NCI-H1048 (cell line): ENCODE measurements at regions not wholly inside any gene's neighbourhood (a gene's known extent, or its start where the extent isn't known, plus 50 kb on each side); places are given as distances from the start of the nearest gene placed in this dataset.
"Not testable (repeated sequence)": the region's sequence is repeated elsewhere in the genome, so short reads cannot be mapped to it uniquely, and the experiment has no call there.

ENCODE experiments used
- DNase-seq: peaks from one replicate; lab custom pipeline; 2025; lab: John Stamatoyannopoulos, UW

GRCh38 chr6:97687916-97688315, 404.9 kb upstream of the MMS22L start:
- DNase-seq = no peak

- no peak for DNase-seq
Observed at GRCh38 chr6:97689078-97689754, 406.2 kb upstream of the MMS22L start.

- DNase-seq = no peak
Observed at GRCh38 chr6:97697456-97697855, 414.4 kb upstream of the MMS22L start.

DNA sequence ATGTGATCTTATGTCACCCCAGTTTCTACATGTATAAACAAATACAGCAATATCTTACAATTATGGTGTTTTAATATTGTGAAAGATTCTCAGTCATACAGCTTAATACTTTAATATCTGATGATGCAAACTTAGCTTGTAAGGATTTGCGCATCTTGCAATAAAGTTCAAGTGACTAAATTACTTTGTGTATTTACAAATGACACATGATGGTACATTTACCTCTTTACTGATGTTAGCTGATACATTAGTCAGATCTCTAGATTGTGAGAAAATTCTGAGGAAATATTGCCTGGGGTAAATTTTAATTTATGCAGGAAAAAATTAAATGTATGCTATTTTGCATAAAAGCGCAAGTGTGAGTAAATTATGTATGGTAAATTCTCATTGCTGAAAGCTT, 418.8 kb upstream of the MMS22L start:
- no peak for DNase-seq

DNA sequence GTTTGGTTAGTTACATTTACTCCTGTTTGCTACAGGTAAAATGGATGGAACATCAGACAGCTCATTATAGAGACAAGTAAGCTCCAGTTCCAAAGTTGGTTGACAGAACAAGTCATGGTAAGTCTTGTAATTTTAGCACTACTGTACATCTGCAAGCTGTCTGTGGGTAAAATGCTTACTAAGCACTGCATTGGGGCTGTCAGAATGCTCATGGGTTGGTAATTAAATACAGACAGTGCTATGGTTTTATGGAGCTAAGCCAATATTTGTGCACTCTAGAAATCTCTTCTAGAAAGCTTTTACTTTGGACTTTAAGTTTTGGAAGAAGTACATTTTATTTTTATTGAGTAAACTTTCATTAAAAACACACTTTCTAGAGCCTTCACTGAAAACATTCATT, 419.2 kb upstream of the MMS22L start:
- no peak for DNase-seq

- no peak for DNase-seq
Observed at GRCh38 chr6:97703661-97704060, 420.6 kb upstream of the MMS22L start.

DNA sequence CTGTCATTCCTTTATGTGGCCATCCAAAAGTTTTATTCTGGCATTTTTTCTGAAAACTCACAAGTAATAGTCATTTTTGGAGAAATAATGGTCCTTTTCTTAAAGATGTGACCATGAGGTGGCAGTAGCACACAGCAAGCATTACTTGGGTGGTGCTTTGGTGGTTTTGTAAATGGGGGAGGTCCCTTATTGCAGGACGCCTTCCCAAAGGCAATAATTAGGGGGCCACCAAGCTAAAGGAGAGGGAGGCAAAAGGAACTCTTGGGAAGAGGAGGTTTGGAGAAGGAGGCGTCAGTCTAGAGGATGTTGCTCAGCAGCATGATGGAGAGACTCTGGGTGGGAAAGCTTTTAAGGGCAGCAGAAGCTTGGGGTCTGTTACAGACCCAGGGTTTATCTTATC, 422.6 kb upstream of the MMS22L start:
- DNase-seq = no peak

DNA sequence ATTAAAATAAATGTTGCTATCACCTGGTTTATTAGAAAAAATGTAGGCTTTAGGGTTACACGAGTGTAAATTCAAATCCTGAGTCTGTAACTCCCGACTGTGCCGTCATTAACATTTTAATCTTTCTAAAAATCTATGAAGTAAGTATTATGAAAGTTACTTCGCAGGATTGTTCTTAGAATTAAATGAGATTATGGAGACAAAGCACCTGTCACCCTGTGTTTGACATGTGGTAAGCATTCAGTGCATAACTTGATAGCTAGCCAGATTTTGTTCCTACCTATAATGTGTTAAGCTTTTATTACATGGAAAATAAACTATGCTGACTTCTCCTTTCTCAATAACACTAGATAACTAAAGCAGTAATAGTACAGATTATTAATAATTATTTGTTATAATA, 429.7 kb upstream of the MMS22L start:
- no peak for DNase-seq

- DNase-seq = no peak
Observed at GRCh38 chr6:97714772-97715171, 431.8 kb upstream of the MMS22L start.

- no peak for DNase-seq
Observed at GRCh38 chr6:97717086-97717485, 434.1 kb upstream of the MMS22L start.

DNA sequence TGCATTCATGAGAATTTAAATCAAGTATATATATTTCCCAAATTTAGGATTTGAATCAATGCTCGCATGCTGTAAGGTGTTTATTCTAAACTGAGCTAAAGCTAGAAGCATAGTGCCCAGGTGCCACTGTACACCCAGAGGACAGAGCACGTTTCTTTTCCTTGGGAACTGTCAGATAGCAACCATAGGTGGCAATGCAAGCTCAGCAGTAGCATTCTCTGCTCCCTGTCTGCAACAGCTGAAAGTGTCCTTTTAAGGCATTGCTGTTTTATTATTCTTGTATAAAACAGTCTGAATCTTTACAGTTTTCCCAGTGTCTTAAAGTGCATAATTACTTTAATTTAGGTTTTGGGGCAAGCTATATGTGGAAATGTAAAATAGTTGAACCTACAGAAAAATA, 443.4 kb upstream of the MMS22L start:
- DNase-seq = no peak

DNA sequence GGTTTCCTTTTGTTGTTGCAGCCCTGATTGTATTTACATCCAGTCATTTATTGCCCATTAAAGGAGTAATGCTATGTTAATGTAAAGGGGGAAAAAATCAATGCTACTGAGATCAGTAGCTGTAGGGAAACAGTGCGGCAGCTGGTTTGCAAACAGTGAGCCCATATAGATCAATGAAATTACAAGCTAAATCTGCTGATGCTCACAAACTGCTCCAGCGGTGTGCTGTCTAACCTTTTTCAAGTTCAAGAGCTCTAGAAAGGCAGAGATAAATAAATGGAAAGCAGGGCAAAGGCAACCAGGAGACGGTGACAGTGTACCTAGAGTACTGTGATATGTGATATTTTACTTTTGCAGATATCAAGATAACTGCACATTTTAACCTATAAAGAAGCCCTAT, 449.0 kb upstream of the MMS22L start:
- no peak for DNase-seq

- no peak for DNase-seq
Observed at GRCh38 chr6:97757575-97757974, 474.6 kb upstream of the MMS22L start.

- no peak for DNase-seq
Observed at GRCh38 chr6:97765461-97765860, 482.4 kb upstream of the MMS22L start.

DNA sequence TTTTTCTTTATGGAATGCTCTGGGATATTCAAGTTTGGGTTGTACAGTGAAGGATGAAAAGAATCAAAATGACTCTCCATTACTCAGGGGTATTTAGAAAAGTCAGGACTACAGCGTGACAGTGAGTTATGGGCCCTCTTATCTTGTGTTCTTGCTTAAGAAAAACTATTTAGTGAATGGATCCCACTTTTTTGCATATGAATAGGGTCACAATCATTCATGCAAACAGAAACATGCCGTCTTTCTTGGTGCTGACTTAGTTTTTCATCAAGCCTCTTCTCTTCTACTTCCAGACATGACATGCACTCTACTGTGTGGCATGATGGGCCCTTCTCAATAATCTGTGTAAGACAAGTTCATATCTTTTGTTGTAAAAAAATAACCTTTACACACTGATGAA, 488.4 kb upstream of the MMS22L start:
- DNase-seq = no peak

DNA sequence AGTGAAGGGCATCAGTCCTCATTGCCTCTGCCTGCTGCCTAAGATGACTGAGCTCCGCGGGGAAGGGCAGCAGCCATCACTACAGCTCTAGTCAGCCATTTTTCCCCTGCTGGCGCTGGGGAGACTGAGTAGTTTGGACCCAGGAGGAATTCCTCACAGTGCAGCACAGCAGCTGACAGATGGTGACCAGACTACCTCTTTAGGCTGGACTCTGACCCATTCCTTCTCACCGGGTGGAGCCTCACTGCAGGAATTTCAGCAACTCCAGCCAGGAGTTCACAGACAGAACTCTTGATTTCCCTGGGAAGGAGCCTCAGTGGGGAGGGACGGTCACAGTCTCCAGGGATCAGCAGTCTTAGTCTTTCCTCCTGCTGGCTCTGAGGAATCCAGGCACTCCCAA, 492.0 kb upstream of the MMS22L start:
- DNase-seq = no peak

DNA sequence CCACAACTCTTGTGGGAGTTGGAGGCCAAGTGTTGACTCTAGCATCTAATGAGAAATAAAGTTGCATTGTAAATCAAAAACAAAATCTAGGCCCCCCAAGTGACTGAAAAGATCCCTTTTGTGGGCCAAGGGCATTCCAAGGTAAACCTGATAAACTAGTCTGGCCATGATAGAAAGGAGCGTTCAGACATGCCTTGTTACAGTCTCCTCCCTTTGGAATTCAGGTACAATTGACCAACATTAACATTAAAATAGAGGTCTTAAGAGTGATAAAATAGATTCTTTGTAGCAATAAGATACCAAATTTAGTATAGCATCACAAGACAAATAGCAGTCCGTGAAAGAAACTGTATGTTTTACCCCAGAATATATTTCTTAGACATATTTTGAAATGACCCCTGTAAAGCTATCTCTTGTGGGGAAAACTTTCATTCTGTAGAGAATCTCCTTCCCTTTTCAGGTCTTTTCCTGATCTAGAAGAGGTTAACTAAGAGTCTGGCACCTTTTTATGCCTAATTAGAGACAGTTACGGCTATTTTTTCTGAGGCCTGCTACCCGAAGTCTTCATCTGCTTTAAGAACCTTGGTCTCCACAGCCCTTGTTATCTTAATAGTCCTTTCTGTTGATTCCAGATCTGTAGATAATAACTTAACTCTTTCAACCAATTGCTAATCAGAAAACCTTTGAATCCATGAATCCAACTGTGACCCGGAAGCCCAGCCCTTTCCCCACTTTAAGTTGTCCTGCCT, 495.4 kb upstream of the MMS22L start:
- DNase-seq = no peak

DNA sequence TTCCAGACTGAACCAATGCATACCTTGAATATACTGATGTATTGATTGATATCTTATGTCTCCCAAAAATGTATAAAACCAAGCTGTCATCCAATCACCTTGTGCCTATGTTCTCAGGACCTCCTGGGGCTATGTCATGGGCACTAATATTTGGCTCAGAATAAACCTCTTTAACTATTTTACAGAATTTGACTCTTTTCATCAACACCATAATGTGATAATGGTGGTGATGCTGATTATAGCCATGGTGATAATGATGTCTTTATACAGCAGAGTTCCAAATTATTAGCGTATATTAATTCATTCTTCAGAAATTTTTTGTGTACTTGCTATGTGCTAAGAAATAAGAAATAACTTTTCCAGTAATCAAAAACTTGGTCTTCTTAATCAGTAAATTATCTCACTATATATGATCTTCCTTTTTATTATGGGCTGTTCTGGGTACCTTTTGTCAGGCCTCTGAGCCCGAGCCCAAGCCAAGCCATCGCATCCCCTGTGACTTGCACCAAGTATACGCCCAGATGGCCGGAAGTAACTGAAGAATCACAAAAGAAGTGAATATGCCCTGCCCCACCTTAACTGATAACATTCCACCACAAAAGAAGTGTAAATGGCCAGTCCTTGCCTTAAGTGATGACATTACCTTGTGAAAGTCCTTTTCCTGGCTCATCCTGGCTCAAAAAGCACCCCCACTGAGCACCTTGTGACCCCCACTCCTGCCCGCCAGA, 496.2 kb upstream of the MMS22L start:
- not testable (repeated sequence) for DNase-seq

GRCh38 chr6:97790926-97791590, 508.0 kb upstream of the MMS22L start:
- no peak for DNase-seq

DNA sequence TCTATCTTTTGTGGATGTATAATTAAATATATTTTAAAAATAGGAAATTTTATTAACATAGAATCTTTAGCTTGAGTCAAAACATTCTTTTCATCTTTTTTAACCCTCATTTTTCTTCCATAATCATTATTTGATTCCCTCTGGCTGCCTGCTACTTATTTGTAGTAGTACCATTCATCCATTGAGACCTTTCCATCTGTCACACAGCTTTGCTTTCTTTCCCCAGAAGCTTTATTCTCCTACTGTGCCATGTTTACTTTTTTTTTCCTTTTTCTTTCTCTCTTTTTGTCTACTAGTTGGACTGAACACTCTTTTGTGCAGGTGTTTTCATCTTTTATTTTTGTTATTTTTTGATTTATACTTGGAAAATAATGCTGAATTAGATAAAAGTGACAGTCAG, 522.6 kb upstream of the MMS22L start:
- no peak for DNase-seq

DNA sequence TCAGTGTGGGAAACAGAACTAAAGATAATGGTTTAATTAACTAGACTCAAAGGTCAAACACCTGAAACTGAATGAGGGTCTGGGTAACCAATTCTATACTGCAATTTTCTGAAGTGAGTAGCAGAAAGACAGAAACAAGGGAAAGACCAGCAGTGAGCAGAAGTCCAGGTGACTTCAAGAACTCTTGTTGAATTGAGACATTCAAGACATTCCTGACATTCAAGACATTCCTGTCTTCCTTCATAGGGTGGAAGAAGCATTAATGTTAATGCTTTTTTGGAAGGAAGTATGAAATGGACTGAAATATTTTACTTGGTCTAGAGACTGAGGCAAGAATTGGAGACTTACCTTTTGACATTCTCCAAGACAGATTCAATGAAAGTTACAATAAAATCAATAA, 529.9 kb upstream of the MMS22L start:
- DNase-seq = no peak

DNA sequence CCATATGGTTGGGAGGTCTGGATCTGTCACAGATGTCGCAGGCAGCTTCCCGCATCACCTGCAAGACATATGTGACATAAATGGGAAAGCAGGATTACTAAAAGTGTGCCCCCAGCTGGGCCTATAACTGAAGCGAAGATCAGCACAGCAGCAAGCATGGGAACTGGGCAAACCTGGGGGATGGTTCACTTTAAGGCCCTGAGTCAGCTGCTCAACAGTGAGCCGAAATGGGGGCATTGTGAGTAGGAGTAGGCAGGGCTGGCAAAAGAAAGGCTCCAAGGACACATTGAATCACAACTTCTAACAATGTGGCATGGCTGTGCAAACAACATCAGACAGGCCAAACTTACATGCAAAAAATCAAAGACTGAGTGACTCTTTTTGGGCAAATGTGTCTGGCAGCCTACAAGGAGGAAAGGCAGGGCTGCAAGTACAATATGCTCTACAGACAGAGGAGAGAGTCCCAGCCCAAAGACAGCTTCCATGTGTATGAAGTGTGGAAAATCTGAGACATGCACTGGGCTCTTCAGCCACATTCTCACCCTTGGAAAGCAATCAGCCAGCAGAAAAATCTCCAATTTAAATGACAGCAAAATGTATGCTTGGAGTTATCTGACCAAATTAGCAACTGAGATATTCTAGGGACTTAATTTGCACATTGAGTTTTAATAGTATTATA, 531.0 kb upstream of the MMS22L start:
- no peak for DNase-seq
